ENCODE measurements at regions not wholly inside any gene's neighbourhood (a gene's known extent, or its start where the extent isn't known, plus 50 kb on each side); places are given as distances from the start of the nearest gene placed in this dataset.

DNA sequence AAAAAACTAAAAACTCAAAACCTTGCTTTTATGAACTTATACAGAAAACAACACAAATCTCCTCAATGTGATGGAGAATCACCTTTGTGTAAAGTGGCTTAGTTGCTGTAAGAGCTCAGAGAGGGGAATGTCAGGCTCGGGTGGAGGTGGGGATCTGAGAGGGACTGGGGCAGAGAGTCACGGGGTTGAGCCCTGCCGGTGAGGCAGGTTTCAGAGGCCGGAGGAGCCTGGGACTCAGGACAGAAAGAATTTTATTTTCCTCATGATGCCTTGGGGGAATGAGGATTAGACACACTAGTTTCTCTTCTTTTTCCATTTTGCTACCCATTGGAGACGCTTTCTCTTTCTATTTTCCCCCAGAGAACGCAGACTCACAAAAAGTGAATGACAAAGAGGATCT lies 252.3 kb upstream of the FOXQ1 start:
- DNase-seq (ENCODE audit: low spot score): no peak
- peaks cover 23% of the 10 kb centered on the region for H3K27me3 Mint-ChIP-seq (ENCODE audit: low read depth)
- TF ChIP-seq, protein P1, sequence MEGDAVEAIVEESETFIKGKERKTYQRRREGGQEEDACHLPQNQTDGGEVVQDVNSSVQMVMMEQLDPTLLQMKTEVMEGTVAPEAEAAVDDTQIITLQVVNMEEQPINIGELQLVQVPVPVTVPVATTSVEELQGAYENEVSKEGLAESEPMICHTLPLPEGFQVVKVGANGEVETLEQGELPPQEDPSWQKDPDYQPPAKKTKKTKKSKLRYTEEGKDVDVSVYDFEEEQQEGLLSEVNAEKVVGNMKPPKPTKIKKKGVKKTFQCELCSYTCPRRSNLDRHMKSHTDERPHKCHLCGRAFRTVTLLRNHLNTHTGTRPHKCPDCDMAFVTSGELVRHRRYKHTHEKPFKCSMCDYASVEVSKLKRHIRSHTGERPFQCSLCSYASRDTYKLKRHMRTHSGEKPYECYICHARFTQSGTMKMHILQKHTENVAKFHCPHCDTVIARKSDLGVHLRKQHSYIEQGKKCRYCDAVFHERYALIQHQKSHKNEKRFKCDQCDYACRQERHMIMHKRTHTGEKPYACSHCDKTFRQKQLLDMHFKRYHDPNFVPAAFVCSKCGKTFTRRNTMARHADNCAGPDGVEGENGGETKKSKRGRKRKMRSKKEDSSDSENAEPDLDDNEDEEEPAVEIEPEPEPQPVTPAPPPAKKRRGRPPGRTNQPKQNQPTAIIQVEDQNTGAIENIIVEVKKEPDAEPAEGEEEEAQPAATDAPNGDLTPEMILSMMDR (IDR thresholded peaks at IDR 0.05): no peak
- H3K4me3 Mint-ChIP-seq (ENCODE audit: unreplicated experiment): no peak overlapping the region
- no peaks in the 10 kb centered on the region for H3K4me1 Mint-ChIP-seq (ENCODE audit: low read depth)
- no peaks in the 10 kb centered on the region for H3K36me3 Mint-ChIP-seq (ENCODE audit: low read depth)
- H3K27ac Mint-ChIP-seq (ENCODE audit: unreplicated experiment): no peak overlapping the region
- H3K9me3 Mint-ChIP-seq (ENCODE audit: low read depth): no peaks in the 10 kb centered on the region

DNA sequence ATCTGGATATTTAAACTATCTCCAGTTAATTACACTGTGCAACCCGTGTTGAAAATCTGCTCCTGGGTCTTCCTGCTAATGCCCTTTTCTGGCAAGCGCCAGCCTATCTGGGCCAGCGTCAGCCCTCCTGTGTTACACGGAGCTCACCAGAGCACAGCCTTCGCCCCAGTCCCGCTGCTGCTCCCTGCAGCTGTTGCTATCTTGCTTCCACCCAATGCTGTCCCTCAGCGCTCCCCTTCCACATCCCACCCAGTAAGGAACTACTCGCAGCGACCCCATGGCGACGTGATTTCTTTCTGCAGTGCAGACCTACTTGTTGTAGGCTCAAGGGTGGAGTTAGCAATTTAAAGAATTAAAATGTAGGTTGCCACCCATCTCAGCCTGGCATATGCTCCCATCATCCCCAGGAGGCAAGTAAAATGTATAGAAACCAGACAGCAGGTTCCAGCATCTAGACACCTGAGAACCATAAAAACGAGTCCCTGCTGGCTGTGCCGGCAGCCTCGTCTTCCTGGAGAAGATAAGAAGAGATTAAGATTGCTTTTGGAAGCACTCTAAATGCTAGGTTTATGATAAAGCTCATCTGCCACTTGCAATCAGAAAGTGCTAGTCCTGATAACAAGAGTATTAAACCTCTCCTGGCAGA lies 254.3 kb upstream of the FOXQ1 start:
- no peaks in the 10 kb centered on the region for H3K36me3 Mint-ChIP-seq (ENCODE audit: low read depth)
- H3K27me3 Mint-ChIP-seq (ENCODE audit: low read depth): peaks cover 16% of the 10 kb centered on the region
- no peak overlapping the region for H3K27ac Mint-ChIP-seq (ENCODE audit: unreplicated experiment)
- H3K4me3 Mint-ChIP-seq (ENCODE audit: unreplicated experiment): no peak overlapping the region
- H3K9me3 Mint-ChIP-seq (ENCODE audit: low read depth): no peaks in the 10 kb centered on the region
- TF ChIP-seq, protein P1 (IDR thresholded peaks at IDR 0.05): no peak
- H3K4me1 Mint-ChIP-seq (ENCODE audit: low read depth): no peaks in the 10 kb centered on the region
- DNase-seq (ENCODE audit: low spot score): no peak

DNA sequence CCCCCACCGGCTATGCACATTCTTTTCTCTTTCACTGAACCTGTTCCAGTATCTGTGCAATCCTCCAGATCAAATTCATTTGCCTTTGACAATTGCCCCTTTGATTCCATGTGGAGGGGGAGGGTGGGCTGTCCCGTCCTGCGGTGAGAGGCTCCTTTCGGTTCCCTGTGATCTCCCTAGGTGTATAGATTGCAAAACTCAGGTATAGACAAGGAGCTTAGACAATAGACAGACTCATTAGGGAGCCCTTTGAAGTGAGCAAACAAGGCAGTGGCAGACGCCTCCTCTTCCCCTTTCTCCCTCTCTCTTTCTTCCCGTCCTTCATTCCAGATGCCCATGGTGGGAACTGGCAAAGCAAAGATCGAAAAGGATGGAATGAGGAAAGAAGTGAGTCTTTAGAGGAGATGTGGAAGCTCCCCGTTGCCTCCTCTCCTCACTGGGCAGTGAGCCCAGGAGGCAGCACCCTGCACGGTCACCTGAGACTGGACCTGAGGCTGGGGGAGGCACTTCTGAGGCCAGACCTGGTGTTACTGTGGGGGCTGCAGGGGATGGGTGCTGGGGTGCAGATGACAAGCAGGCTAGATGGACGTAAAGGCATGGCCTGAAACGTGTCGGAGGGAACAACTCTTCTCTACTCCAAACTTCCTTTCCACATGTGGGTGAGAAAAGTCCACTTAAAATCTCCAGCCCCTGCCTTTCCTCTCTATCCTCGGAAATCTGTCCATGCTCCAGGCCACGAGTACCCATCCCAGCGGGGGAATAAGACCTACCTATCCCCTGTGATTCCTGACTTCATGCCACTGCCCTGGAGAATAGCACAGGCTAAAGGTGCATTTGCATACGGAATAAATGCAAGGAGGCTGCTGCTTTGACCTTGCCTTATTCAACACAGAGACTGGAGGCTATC lies 256.6 kb upstream of the FOXQ1 start:
- Mint-ChIP-seq H3K9me3 (ENCODE audit: low read depth) (no peaks in the 10 kb centered on the region), H3K36me3 (ENCODE audit: low read depth) (no peaks in the 10 kb centered on the region), H3K4me3 (ENCODE audit: unreplicated experiment) (no peak overlapping the region), H3K27ac (ENCODE audit: unreplicated experiment) (no peak overlapping the region), H3K27me3 (ENCODE audit: low read depth) (peaks cover 17% of the 10 kb centered on the region), H3K4me1 (ENCODE audit: low read depth) (no peaks in the 10 kb centered on the region)
- DNase-seq (ENCODE audit: low spot score): no peak
- TF ChIP-seq, protein P1 (IDR thresholded peaks at IDR 0.05): no peak

DNA sequence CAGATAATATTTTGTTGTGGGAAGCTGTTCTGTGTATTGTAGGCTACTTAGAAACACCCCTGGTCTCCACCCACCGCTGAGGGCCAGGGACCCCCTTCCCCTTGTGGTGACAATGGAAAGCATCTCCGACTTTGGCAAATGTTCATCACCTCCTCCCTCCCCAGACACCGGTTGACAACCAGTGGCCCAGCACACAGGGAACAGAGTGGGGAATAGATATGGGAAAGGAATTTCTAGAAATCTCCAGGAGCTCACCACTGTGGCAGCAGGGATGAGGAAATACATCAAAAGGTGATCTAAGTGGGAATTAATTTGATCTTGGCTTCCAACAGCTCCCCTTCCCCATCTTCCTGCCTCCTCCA lies 257.3 kb upstream of the FOXQ1 start:
- no peaks in the 10 kb centered on the region for H3K9me3 Mint-ChIP-seq (ENCODE audit: low read depth)
- no peak overlapping the region for H3K4me3 Mint-ChIP-seq (ENCODE audit: unreplicated experiment)
- TF ChIP-seq, protein P1 (IDR thresholded peaks at IDR 0.05): no peak
- H3K27ac Mint-ChIP-seq (ENCODE audit: unreplicated experiment): no peak overlapping the region
- DNase-seq (ENCODE audit: low spot score): no peak
- H3K27me3 Mint-ChIP-seq (ENCODE audit: low read depth): peaks cover 12% of the 10 kb centered on the region
- no peaks in the 10 kb centered on the region for H3K36me3 Mint-ChIP-seq (ENCODE audit: low read depth)
- H3K4me1 Mint-ChIP-seq (ENCODE audit: low read depth): no peaks in the 10 kb centered on the region

DNA sequence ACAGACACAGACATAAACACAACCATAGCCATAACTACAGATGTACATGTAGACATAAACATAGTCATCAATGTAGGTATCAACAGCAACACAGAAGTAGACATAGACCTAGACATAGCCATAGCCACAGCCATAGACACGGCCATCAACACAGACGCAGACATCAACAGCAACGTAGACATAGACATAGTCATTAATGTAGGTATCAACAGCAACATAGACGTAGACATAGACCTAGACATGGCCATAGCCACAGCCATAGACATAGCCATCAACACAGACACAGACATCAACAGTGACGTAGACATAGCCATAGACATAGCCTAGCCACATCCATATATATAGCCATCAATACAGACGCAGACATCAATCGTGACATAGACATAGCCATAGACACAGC lies 258.3 kb upstream of the FOXQ1 start:
- H3K4me3 Mint-ChIP-seq (ENCODE audit: unreplicated experiment): no peak overlapping the region
- TF ChIP-seq, protein P1 (IDR thresholded peaks at IDR 0.05): no peak
- no peak for DNase-seq (ENCODE audit: low spot score)
- no peak overlapping the region for H3K27ac Mint-ChIP-seq (ENCODE audit: unreplicated experiment)
- H3K36me3 Mint-ChIP-seq (ENCODE audit: low read depth): no peaks in the 10 kb centered on the region
- H3K4me1 Mint-ChIP-seq (ENCODE audit: low read depth): no peaks in the 10 kb centered on the region
- no peaks in the 10 kb centered on the region for H3K9me3 Mint-ChIP-seq (ENCODE audit: low read depth)
- H3K27me3 Mint-ChIP-seq (ENCODE audit: low read depth): peaks cover 9% of the 10 kb centered on the region

All from chondrocyte (in vitro differentiated cells).